Pancreas (tissue), 10 donors: ENCODE measurements at regions not wholly inside any gene's neighbourhood (a gene's known extent, or its start where the extent isn't known, plus 50 kb on each side); places are given as distances from the start of the nearest gene placed in this dataset.

Source experiments
- ATAC-seq, 4 donors: fragments of 200-7000 bp; cut with Tn5 transposase; one replicate each; pipeline versions ENCODE4 v1.8.0 to v1.9.1; 2020; ENCODE audit warnings: mild to moderate bottlenecking in 4 of 4, moderate library complexity in 4 of 4
- DNase-seq, 6 donors: peaks; one replicate each; pipeline ENCODE4 v3.0.0-alpha.2; 2020
- FAIRE-seq: peaks from 2 replicates; lab custom pipeline; 2012; peaks lifted over from hg19 to GRCh38; lab: Jason Lieb, UNC
- H3K27ac ChIP-seq, 4 donors: fragments of 200-600 bp; sonication (generic); 1 replicate in 3 of 4; 2 replicates in 1 of 4; pipeline versions ENCODE4 v1.5.0 to v1.8.0; 2020
- H3K27me3 ChIP-seq, 4 donors: fragments of 200-600 bp; one replicate each; pipeline ENCODE4 v1.8.0; 2021
- H3K36me3 ChIP-seq, 3 donors: fragments of 200-600 bp; sonication (generic) in 1 of 3; one replicate each; pipeline versions ENCODE4 v1.5.0 to v1.8.0; 2020 to 2021
- H3K4me1 ChIP-seq, 3 donors: fragments of 200-600 bp; one replicate each; pipeline ENCODE4 v1.8.0; 2021
- H3K4me3 ChIP-seq, 4 donors: fragments of 200-600 bp; sonication (generic) in 2 of 4; one replicate each; pipeline versions ENCODE4 v1.5.0 to v1.8.0; 2020 to 2021
- H3K9me3 ChIP-seq, 4 donors: fragments of 200-600 bp; one replicate each; pipeline ENCODE4 v1.8.0; 2021
- CTCF ChIP-seq, 4 donors: fragments of 200-600 bp; sonication (generic) in 3 of 4; IDR thresholded peaks; one replicate each; pipeline versions ENCODE4 v1.5.0 to v1.8.0; 2021; ENCODE audit warnings: antibody characterized with exemption in 4 of 4
- WGBS, 2 donors: extraction: QIAGEN DNeasy Blood & Tissue Kit; methylation state at CpG; one replicate each; pipeline ENCODE4 v1.1.7; 2013; 5-methylcytosine and 5-hydroxymethylcytosine counted together
- intact Hi-C, 3 donors: fragments of 100-400 bp; cut with DNase I; formaldehyde crosslinking; loops; one replicate each; pipeline versions ENCODE4 v1.11.1 to v1.14.2; 2022
- donor health status: healthy with polysubstance abuse.
- donor health status: DM: no; HTN: no; CAD: no; lungs with moderate emphysema.
- donor health status: DM: no; HTN: no; CAD: no.
- donor health status: control.
- donor health status: control.
- donor health status: Bipolar disorder and iron deficiency.
- donor health status: DM: yes; HTN: yes; CAD: no.
- donor health status: DM: no; HTN: no; CAD: no.
- donor health status: DM: no; HTN: no; CAD: no.
- donor health status: DM: yes; HTN: yes; CAD: no.

GRCh38 chr5:78726571-78726970 lies 78.0 kb upstream of the LHFPL2 start:
- Histone ChIP-seq H3K4me1 (no peaks in the 10 kb centered on the region), H3K27me3 (no peaks in the 10 kb centered on the region), H3K36me3 (no peaks in the 10 kb centered on the region), H3K27ac (no peak overlapping the region), H3K9me3 (no peaks in the 10 kb centered on the region), H3K4me3 (no peak overlapping the region)
- TF ChIP-seq CTCF (IDR thresholded peaks at IDR 0.05): no peak
- intact Hi-C loops: no loop called here
- ATAC-seq (no peak), DNase-seq (no peak), FAIRE-seq (no peak)
- 95 to 97% methylated on average over 3 of the region's 3 CpGs for WGBS, 2 donors

GRCh38 chr5:78726003-78726402 lies 77.4 kb upstream of the LHFPL2 start:
- intact Hi-C loops: no loop called here
- no peaks in the 10 kb centered on the region for H3K4me1 ChIP-seq
- WGBS, 2 donors: 92 to 94% methylated on average over 3 of the region's 3 CpGs
- no peak for TF ChIP-seq CTCF (IDR thresholded peaks at IDR 0.05)
- no peak overlapping the region for H3K4me3 ChIP-seq
- H3K36me3 ChIP-seq: no peaks in the 10 kb centered on the region
- no peaks in the 10 kb centered on the region for H3K27me3 ChIP-seq
- no peak overlapping the region for H3K27ac ChIP-seq
- H3K9me3 ChIP-seq: no peaks in the 10 kb centered on the region
- DNase-seq (no peak), ATAC-seq (no peak), FAIRE-seq (no peak)

GRCh38 chr5:78724061-78724460 lies 75.5 kb upstream of the LHFPL2 start:
- DNase-seq (no peak), FAIRE-seq (no peak), ATAC-seq (no peak)
- no peak for TF ChIP-seq CTCF (IDR thresholded peaks at IDR 0.05)
- H3K4me1 ChIP-seq: no peaks in the 10 kb centered on the region
- H3K27ac ChIP-seq: no peak overlapping the region
- intact Hi-C loops: no loop called here
- no peaks in the 10 kb centered on the region for H3K36me3 ChIP-seq
- H3K9me3 ChIP-seq: no peaks in the 10 kb centered on the region
- no peak overlapping the region for H3K4me3 ChIP-seq
- H3K27me3 ChIP-seq: no peaks in the 10 kb centered on the region

GRCh38 chr5:78720997-78721396 lies 72.4 kb upstream of the LHFPL2 start:
- no peak for FAIRE-seq
- no peaks in the 10 kb centered on the region for H3K27me3 ChIP-seq
- 75 to 85% methylated on average over 5 of the region's 5 CpGs for WGBS, 2 donors
- TF ChIP-seq CTCF (IDR thresholded peaks at IDR 0.05): no peak
- intact Hi-C loops: no loop called here
- no peaks in the 10 kb centered on the region for H3K4me1 ChIP-seq
- no peaks in the 10 kb centered on the region for H3K36me3 ChIP-seq
- no peak for DNase-seq
- H3K4me3 ChIP-seq: no peak overlapping the region
- no peaks in the 10 kb centered on the region for H3K9me3 ChIP-seq
- H3K27ac ChIP-seq: no peak overlapping the region
- ATAC-seq: no peak

- Histone ChIP-seq H3K4me1 (no peaks in the 10 kb centered on the region), H3K27ac (no peak overlapping the region), H3K27me3 (no peaks in the 10 kb centered on the region), H3K36me3 (no peaks in the 10 kb centered on the region), H3K4me3 (no peak overlapping the region), H3K9me3 (no peaks in the 10 kb centered on the region)
- intact Hi-C loops: no loop called here
- ATAC-seq (no peak), FAIRE-seq (no peak), DNase-seq (no peak)
- no peak for TF ChIP-seq CTCF (IDR thresholded peaks at IDR 0.05)
- WGBS, 2 donors: 65 to 66% methylated on average over 9 of the region's 9 CpGs
Measured at GRCh38 chr5:78720227-78720985, 71.8 kb upstream of the LHFPL2 start.
